Colonic mucosa (tissue), 4 donors: ENCODE measurements at regions not wholly inside any gene's neighbourhood (a gene's known extent, or its start where the extent isn't known, plus 50 kb on each side); places are given as distances from the start of the nearest gene placed in this dataset.

ENCODE experiments used
- DNase-seq: peaks from one replicate; pipeline ENCODE4 v3.0.0-alpha.2; 2020
- H3K27ac ChIP-seq: fragments of 200-600 bp; one replicate; pipeline ENCODE4 v1.8.0; 2021
- H3K27me3 ChIP-seq: fragments of 200-600 bp; one replicate; pipeline ENCODE4 v1.8.0; 2021
- H3K36me3 ChIP-seq: fragments of 200-600 bp; one replicate; pipeline ENCODE4 v1.8.0; 2021
- H3K4me1 ChIP-seq: fragments of 200-600 bp; one replicate; pipeline ENCODE4 v1.8.0; 2021; ENCODE audit warnings: mild to moderate bottlenecking
- H3K4me3 ChIP-seq: fragments of 200-600 bp; one replicate; pipeline ENCODE4 v1.8.0; 2021
- H3K9ac ChIP-seq, 2 donors: one replicate each; pipeline ENCODE4 v1.7.0; 2013; ENCODE audit warnings: control low read depth in 2 of 2, low read depth in 2 of 2, low read length in 2 of 2
- H3K9me3 ChIP-seq: fragments of 200-600 bp; one replicate; pipeline ENCODE4 v1.8.0; 2021
- intact Hi-C: fragments of 100-400 bp; cut with DNase I; formaldehyde crosslinking; loops from one replicate; pipeline ENCODE4 v1.14.1; 2022
- TF ChIP-seq, protein P1 (sequence below): fragments of 200-600 bp; IDR thresholded peaks from one replicate; pipeline ENCODE4 v1.8.0; 2022; ENCODE audit warnings: antibody characterized with exemption, mild to moderate bottlenecking
- donor health status: healthy.
- donor health status: DM: no; HTN: no; CAD: no.
- donor health status: DM: no; HTN: no; CAD: no.

DNA sequence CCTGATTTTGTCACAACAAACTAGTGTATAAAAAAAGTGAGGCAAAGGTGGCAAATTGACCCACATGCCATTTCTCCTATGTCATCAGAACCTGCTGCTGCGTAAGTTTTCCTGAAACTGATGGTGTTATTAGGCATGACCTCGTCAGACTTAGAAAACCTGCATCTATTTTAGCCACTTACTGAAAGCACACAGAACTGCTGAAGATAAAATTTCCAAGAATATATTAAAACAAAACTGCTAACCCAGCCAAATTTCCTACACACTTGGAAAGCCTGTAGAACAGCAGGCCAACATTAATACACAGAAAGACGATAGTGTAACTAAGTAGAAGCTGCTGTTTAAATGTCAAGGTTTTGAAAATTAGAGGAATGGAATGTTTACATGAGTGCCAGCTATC, 674.5 kb upstream of the CXADR start:
- TF ChIP-seq, protein P1, sequence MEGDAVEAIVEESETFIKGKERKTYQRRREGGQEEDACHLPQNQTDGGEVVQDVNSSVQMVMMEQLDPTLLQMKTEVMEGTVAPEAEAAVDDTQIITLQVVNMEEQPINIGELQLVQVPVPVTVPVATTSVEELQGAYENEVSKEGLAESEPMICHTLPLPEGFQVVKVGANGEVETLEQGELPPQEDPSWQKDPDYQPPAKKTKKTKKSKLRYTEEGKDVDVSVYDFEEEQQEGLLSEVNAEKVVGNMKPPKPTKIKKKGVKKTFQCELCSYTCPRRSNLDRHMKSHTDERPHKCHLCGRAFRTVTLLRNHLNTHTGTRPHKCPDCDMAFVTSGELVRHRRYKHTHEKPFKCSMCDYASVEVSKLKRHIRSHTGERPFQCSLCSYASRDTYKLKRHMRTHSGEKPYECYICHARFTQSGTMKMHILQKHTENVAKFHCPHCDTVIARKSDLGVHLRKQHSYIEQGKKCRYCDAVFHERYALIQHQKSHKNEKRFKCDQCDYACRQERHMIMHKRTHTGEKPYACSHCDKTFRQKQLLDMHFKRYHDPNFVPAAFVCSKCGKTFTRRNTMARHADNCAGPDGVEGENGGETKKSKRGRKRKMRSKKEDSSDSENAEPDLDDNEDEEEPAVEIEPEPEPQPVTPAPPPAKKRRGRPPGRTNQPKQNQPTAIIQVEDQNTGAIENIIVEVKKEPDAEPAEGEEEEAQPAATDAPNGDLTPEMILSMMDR: no peak
- Histone ChIP-seq H3K9me3 (no peaks in the 10 kb centered on the region), H3K27ac (no peak overlapping the region), H3K36me3 (no peaks in the 10 kb centered on the region), H3K9ac (no peak overlapping the region), H3K4me1 (no peaks in the 10 kb centered on the region), H3K4me3 (no peak overlapping the region), H3K27me3 (no peaks in the 10 kb centered on the region)
- intact Hi-C loops: no loop called here
- DNase-seq: no peak

DNA sequence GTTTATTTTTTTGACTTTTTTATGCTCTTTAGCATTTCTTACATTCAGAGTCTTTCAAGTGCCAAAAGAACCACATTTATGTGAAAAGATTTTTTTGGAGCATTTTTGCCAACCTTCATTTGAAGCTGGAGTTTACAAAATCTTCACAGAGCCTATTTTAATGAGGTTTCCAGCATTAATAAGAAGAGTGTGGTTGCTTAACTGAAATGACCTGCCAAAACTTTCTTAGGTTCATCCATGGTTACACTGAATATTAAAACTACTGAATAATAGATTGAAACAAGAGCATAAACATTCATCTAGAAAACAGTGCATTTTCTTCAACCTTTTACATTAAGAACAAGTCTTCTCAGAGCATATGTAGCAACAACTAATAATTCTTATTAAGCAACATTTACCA, 672.3 kb upstream of the CXADR start:
- intact Hi-C loops: no loop called here
- no peaks in the 10 kb centered on the region for H3K9me3 ChIP-seq
- H3K4me1 ChIP-seq: no peaks in the 10 kb centered on the region
- TF ChIP-seq, protein P1: no peak
- no peaks in the 10 kb centered on the region for H3K27me3 ChIP-seq
- H3K4me3 ChIP-seq: no peak overlapping the region
- no peaks in the 10 kb centered on the region for H3K36me3 ChIP-seq
- no peak overlapping the region for H3K27ac ChIP-seq
- DNase-seq: no peak
- no peak overlapping the region for H3K9ac ChIP-seq

DNA sequence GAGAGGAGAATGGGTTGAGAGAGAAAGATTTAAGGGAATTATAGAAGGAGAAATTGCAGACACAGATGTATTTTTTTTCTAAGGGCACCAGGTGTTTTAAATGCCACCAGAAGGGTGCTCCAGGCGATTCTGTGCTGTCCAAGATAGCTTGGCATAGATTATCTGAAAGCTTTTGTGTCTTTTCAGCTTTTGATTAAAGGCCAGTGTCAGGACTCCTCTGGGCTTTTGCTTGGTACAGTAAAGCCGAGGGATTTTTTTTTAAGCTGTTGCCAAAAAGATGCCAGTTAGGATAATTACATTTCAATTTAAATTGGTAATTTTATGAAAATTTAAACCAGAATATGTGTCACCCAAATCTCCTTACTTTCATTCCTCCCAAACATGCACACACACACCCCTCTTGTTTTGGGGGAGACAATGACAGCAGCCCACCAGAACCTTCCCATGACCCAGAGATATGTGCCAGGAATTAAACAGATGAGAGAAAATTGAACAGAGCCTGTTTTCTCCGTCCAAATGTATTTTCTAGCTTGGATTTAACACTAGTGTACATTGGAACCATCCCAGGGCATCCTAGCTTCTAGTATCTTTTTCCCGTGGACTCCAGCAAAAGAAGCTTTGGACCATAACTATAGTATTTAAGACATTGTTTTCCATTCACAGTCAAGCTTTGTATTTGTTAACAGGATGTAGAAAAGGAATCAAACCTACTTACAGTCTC, 670.7 kb upstream of the CXADR start:
- DNase-seq: no peak
- H3K9me3 ChIP-seq: no peaks in the 10 kb centered on the region
- H3K4me1 ChIP-seq: no peaks in the 10 kb centered on the region
- no peaks in the 10 kb centered on the region for H3K27me3 ChIP-seq
- H3K4me3 ChIP-seq: no peak overlapping the region
- TF ChIP-seq, protein P1: no peak
- H3K27ac ChIP-seq: no peak overlapping the region
- H3K36me3 ChIP-seq: no peaks in the 10 kb centered on the region
- H3K9ac ChIP-seq: no peak overlapping the region
- intact Hi-C loops: no loop called here

DNA sequence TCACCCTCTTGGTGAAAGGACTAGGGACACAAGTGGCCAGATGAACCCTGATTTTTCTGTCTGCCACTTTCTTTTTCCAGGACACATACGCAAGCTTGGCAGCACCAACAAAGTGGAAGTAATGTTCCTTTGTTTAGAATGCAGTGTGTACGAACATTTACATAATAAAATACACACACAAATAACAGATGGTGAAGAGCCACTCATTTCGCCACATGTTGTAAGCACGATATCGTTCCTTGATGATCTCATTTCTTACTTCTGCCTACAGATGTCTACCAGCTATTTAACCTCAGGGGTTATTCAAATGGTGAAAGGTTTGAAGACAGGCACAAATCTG, 670.2 kb upstream of the CXADR start:
- no peaks in the 10 kb centered on the region for H3K36me3 ChIP-seq

DNA sequence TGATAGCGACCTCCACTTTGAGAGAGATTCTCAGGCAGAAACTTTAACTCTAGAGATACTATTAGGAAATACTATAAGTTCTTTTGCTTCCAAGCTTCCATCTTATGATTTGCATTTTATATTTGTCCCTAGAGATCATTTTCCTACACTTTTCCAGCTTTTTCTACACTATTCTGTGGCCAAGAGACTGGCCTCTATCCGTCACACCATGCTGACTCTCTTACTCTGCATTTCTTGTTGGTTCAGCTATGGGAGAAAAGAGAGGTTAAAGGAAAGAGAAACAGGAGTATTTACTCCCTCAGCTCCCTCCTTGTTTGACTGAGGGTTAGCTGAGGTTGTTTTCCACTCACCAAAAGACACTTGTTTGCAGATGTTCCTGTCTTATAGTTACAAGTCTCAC, 665.6 kb upstream of the CXADR start:
- Histone ChIP-seq H3K9me3 (no peaks in the 10 kb centered on the region), H3K27me3 (no peaks in the 10 kb centered on the region), H3K27ac (no peak overlapping the region), H3K4me3 (no peak overlapping the region), H3K9ac (no peak overlapping the region), H3K4me1 (no peaks in the 10 kb centered on the region), H3K36me3 (no peaks in the 10 kb centered on the region)
- no peak for DNase-seq
- intact Hi-C loops: no loop called here
- TF ChIP-seq, protein P1: no peak

More for the DNA sequence above, 670.2 kb upstream of the CXADR start:
- H3K4me3 ChIP-seq: no peak overlapping the region
- H3K4me1 ChIP-seq: no peaks in the 10 kb centered on the region
- H3K9me3 ChIP-seq: no peaks in the 10 kb centered on the region
- no peaks in the 10 kb centered on the region for H3K27me3 ChIP-seq
- intact Hi-C loops: no loop called here
- H3K27ac ChIP-seq: no peak overlapping the region
- TF ChIP-seq, protein P1: no peak
- no peak overlapping the region for H3K9ac ChIP-seq
- DNase-seq: no peak
